IPS-20b (cell line): ENCODE measurements at regions not wholly inside any gene's neighbourhood (a gene's known extent, or its start where the extent isn't known, plus 50 kb on each side); places are given as distances from the start of the nearest gene placed in this dataset.
"Not testable (repeated sequence)": the region's sequence is repeated elsewhere in the genome, so short reads cannot be mapped to it uniquely, and the experiment has no call there.

Experiments
- H3K27ac ChIP-seq: one replicate; pipeline ENCODE4 v1.5.1; 2013; ENCODE audit warnings: low read length
- H3K27me3 ChIP-seq: 2 replicates; pipeline ENCODE4 v1.6.1; 2013; ENCODE audit warnings: mild to moderate bottlenecking, low read length, inconsistent platforms; ENCODE audit not compliant: insufficient read depth
- H3K36me3 ChIP-seq: 2 replicates; pipeline ENCODE4 v1.6.1; 2013; ENCODE audit warnings: low read depth, mild to moderate bottlenecking, inconsistent platforms, low read length, moderate library complexity; ENCODE audit not compliant: insufficient read depth
- H3K4me1 ChIP-seq: 2 replicates; pipeline ENCODE4 v1.6.1; 2013; ENCODE audit warnings: mild to moderate bottlenecking, control low read depth, inconsistent platforms, low read length, moderate library complexity; ENCODE audit not compliant: insufficient read depth
- H3K4me3 ChIP-seq: 2 replicates; pipeline ENCODE4 v1.5.1; 2013; ENCODE audit warnings: mild to moderate bottlenecking, low read length, inconsistent platforms
- H3K9ac ChIP-seq: 2 replicates; pipeline ENCODE4 v1.6.1; 2013; ENCODE audit warnings: low read depth, mild to moderate bottlenecking, inconsistent platforms, low read length, moderate library complexity
- H3K9me3 ChIP-seq: 2 replicates; pipeline ENCODE4 v1.6.1; 2013; ENCODE audit warnings: mild to moderate bottlenecking, low read depth, low read length, inconsistent platforms; ENCODE audit not compliant: insufficient read depth

DNA sequence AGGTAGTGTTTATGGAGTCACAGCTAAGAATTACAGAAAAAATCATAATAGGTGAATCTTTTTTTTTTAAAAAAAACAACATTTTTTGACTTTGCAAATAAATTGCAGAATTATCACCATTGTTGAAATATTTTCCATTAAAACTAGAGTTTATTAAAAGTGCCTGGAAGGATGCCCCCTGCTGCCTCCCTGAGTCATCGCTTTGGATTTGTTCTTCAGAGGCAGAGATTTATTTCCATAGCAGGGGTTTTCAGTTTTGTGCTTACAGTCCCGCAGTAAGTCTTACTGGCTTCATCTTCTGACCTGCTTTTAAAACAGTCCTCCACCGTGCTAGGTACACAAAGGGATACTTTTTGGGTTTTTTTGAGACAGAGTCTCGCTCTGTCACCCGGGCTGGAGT, 244.9 kb upstream of the PLGLB2 start:
- not testable (repeated sequence) for H3K4me3 ChIP-seq, H3K36me3 ChIP-seq, H3K27me3 ChIP-seq, H3K4me1 ChIP-seq, H3K9ac ChIP-seq, H3K9me3 ChIP-seq, H3K27ac ChIP-seq

GRCh38 chr2:87505239-87505638, 242.6 kb upstream of the PLGLB2 start:
- not testable (repeated sequence) for H3K27ac ChIP-seq, H3K9me3 ChIP-seq, H3K4me1 ChIP-seq, H3K4me3 ChIP-seq, H3K9ac ChIP-seq, H3K36me3 ChIP-seq, H3K27me3 ChIP-seq

GRCh38 chr2:87505909-87506308, 242.0 kb upstream of the PLGLB2 start:
- not testable (repeated sequence) for H3K9me3 ChIP-seq, H3K36me3 ChIP-seq, H3K4me3 ChIP-seq, H3K27ac ChIP-seq, H3K4me1 ChIP-seq, H3K27me3 ChIP-seq, H3K9ac ChIP-seq

- not testable (repeated sequence) for H3K27ac ChIP-seq
These were observed 240.2 kb upstream of the PLGLB2 start for GRCh38 chr2:87507378-87508348.

GRCh38 chr2:87511195-87511778, 236.6 kb upstream of the PLGLB2 start:
- H3K9ac ChIP-seq, H3K4me1 ChIP-seq, H3K36me3 ChIP-seq, H3K27ac ChIP-seq, H3K27me3 ChIP-seq, H3K9me3 ChIP-seq, H3K4me3 ChIP-seq: not testable (repeated sequence)

More at GRCh38 chr2:87507378-87508348, 240.2 kb upstream of the PLGLB2 start:
- H3K9ac ChIP-seq, H3K9me3 ChIP-seq, H3K27me3 ChIP-seq, H3K36me3 ChIP-seq, H3K4me1 ChIP-seq, H3K4me3 ChIP-seq: not testable (repeated sequence)

GRCh38 chr2:87512864-87513530, 234.9 kb upstream of the PLGLB2 start:
- not testable (repeated sequence) for H3K27me3 ChIP-seq, H3K9ac ChIP-seq, H3K9me3 ChIP-seq, H3K36me3 ChIP-seq, H3K4me3 ChIP-seq, H3K4me1 ChIP-seq, H3K27ac ChIP-seq

- not testable (repeated sequence) for H3K4me3 ChIP-seq, H3K36me3 ChIP-seq, H3K9ac ChIP-seq, H3K4me1 ChIP-seq, H3K27me3 ChIP-seq, H3K9me3 ChIP-seq, H3K27ac ChIP-seq
These were observed 233.9 kb upstream of the PLGLB2 start for GRCh38 chr2:87514034-87514433.

DNA sequence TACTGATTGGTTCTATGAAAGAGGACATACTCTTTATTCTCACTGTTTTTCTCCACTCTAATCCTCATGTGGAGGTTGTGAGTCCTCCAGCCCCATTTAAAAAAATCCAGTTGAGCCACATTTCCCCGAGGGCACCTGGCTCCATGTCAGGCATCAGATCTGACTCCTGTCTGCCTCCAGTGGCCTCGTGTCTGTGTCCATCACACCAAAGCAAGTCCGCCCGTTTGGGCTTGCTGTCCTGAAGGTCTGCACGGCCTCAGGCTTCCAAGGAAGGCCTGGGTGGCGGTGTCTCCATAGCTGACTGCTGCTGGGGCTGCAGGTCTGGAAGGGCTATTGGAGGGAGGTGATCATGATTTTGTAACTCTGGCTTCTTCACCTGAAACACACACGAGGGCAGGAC, 233.4 kb upstream of the PLGLB2 start:
- not testable (repeated sequence) for H3K4me1 ChIP-seq, H3K9me3 ChIP-seq, H3K4me3 ChIP-seq, H3K9ac ChIP-seq, H3K27me3 ChIP-seq, H3K36me3 ChIP-seq, H3K27ac ChIP-seq

- not testable (repeated sequence) for H3K36me3 ChIP-seq, H3K27me3 ChIP-seq, H3K27ac ChIP-seq, H3K9me3 ChIP-seq, H3K4me3 ChIP-seq, H3K9ac ChIP-seq, H3K4me1 ChIP-seq
These were observed 232.7 kb upstream of the PLGLB2 start for GRCh38 chr2:87515226-87515625.

DNA sequence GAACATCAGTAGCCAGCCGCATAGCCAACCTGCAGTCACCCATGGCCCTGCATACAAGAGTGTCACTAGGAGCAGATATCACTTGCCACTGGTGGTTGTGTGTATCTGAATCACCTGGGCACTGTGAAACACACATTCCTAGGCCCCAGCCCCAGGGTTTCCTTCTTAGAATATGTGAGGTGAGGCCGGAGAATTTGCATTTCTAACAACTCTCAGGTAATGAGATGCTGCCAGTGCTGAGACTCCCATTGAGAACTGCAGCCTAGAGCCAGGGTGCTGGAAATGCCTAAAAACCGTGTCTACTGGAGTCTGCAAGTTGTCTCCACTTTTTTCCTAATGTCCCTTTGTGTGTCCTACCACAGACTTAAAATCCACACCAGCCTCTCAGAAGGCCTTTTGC, 232.0 kb upstream of the PLGLB2 start:
- not testable (repeated sequence) for H3K27ac ChIP-seq, H3K4me1 ChIP-seq, H3K9ac ChIP-seq, H3K4me3 ChIP-seq, H3K27me3 ChIP-seq, H3K36me3 ChIP-seq, H3K9me3 ChIP-seq

GRCh38 chr2:87516369-87516967, 231.4 kb upstream of the PLGLB2 start:
- not testable (repeated sequence) for H3K27ac ChIP-seq, H3K4me3 ChIP-seq, H3K4me1 ChIP-seq, H3K9ac ChIP-seq, H3K36me3 ChIP-seq, H3K9me3 ChIP-seq, H3K27me3 ChIP-seq

GRCh38 chr2:87517438-87517837, 230.4 kb upstream of the PLGLB2 start:
- not testable (repeated sequence) for H3K9ac ChIP-seq, H3K9me3 ChIP-seq, H3K36me3 ChIP-seq, H3K27ac ChIP-seq, H3K4me3 ChIP-seq, H3K4me1 ChIP-seq, H3K27me3 ChIP-seq
